GM19035 (cell line): ENCODE measurements at regions not wholly inside any gene's neighbourhood (a gene's known extent, or its start where the extent isn't known, plus 50 kb on each side); places are given as distances from the start of the nearest gene placed in this dataset.

ENCODE experiments used
- ATAC-seq: cut with Tn5 transposase; IDR thresholded peaks from one replicate; pipeline ENCODE4 v1.9.1; 2021; ENCODE audit not compliant: unreplicated experiment

DNA sequence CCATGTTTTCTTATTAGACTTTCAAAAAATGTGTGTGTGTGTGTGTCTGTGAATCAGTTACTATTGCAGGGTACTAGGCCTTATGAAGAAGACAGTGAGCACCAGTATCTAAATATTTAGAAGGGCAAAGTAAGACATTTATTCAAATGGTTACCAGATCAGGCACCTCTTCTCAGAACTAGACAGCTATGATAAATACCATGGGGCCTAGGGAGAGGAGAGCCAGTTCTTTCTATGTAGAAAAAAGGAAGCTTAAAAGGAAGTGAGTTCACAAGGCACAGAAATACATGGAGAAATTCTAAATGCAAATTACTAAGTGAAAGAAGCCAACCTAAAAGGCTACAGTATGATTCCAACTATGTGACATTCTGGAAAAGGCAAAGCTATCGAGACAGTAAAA, 261.3 kb downstream of the SOX11 start:
- ATAC-seq = no peak

DNA sequence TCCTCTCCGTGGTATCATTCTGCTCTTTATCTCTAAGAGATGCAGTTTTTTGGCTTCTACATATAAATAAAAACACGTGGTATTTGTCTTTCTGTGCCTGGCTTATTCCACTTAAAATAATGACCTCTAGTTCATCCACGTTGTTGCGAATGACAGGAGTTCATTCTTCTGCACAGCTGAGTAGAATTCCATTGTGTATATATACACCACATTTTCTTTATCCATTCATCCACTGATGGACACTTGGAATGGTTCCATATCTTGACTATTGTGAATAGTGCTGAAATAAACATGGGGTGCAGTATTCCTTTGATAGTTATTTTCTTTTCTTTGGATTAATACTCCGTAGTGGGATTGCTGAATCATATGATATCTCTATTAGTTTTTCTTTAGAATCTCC, 262.3 kb downstream of the SOX11 start:
- ATAC-seq = no peak

DNA sequence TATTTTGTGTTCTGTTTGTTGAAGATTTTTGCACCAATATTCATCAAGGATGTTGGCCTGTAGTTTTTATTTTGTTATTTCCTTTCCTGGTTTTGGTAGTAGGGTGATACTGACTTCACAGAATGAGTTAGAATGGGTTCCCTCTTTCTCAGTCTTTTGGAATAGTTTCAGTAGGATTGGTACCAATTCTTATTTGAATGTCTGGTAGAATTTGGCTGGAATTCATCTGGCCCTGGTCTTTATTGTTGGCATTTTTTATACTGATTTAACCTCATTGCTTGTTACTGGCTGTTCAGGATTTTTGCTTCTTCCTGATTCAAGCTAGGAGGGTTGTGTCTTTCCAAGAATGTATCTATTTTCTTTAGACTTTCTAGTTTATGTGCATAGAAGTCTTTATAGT, 263.7 kb downstream of the SOX11 start:
- no peak for ATAC-seq

DNA sequence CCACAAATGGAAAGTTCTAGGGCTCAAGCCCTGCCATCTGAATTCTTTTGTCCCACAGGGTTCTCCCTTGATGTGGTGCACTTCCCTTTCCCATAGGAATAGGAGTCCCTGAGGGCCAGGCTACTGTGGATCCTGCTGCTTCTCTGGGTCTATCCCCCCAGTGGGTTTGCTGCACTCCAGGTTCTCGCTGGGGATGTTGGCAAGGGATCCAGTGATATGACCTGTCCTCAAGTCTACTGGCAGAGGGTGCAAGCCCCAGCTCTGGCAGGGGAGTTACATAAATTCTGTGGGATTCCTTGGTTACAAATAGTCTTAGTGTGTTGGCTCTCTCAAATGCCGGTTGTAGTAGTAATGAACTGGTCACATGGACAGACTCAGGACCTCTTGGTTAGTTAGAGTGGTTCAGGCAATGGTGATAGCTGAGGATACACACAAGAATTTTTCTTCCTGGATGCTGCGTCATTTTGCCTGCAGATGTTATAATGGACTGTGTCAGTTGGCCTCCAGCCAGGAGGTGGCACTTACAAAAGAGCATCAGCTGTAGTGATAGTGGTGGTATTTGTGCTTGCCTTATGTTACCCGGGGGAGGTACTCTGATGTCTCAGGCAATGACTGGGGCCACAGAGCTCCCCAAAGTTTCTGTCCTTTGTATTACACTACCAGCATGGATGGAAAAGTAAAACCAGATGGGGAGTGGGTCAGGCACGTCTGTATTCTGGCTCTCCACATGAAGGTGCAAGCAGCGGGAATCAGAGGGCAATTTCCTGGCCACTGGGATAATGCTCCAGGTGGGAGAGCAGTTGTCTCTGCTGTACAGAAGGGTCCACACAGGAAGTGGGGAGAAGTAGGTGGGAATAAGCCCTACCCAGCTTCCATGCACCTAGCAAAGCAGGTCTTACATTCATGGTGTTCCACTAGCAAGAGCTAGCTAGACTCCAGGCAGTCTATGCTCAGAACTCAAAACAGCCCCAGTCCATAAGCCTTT, 267.9 kb downstream of the SOX11 start:
- no peak for ATAC-seq

DNA sequence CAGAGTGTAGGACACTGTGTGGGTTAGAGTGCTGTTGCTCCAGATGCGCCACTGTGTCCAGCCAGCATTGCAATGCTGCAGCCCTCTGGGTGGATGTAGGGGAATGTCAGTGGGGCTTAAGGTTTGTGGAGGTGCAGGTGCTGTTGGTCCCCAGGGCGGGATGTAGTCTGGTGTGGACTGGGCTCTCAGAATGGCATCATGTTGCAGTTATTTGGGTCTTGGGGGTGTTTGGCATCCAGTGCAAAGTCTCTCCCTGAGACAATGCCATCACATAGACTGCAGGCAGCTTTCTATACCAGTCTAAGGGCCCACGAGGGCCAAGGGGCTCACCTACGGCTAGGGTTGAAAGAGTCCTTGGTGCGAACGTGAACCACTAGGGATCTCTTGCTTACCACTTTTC, 275.3 kb downstream of the SOX11 start:
- no peak for ATAC-seq

DNA sequence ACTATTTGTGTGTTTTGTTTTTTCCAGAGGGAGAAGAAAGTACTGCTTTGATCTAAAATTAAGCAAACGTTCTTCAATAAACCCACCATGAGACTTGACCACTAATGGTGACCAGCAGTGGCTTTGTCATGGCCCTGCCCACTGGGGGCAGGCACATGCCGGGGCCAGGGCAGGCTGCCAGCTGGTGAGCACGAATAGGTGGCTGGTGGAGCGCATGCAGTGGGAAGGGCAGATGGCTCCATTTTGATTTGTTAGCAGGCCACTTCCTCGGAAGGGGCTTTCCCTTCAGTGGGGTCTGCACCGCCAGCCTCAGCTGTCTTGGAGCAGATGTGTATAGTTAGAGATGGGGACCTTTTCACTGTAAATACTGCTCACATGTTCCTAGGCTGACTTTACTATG, 277.1 kb downstream of the SOX11 start:
- ATAC-seq = no peak

DNA sequence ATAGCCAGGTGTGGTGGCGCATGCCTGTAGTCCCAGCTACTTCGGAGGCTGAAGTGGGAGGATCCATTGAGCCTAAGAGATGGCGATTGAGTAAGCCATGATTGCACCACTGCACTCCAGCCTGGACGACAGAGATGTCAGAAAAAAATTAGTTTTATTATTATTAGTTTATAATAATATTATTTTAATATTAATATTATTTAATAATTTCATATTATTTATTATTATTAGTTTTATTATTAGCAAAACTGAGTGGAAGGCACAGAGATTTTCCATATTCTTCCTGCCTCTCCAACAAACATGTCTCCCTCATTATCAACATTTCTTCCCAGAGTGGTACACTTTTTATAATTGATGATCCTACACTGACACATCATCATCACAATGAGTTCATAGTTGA, 278.2 kb downstream of the SOX11 start:
- no peak for ATAC-seq

DNA sequence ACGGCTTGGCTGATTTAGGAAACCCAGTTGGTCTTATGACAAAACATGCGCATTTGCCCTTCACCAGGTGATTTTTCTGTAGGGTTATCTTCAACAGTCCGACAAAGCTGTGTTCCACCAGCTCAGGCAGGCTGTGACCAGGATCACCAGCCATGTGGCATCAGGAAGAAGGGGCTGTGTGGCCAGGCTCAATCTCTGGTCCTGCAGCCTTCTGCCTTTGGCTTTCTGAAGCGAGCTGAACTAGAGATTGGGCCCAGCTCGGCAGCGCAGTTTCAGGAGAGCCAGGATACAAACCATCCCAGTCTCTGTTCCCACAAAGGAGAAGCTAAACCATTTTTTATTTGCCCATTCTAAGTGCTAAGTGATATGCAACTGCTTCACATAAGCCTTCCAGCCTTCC, 282.3 kb downstream of the SOX11 start:
- ATAC-seq = no peak

DNA sequence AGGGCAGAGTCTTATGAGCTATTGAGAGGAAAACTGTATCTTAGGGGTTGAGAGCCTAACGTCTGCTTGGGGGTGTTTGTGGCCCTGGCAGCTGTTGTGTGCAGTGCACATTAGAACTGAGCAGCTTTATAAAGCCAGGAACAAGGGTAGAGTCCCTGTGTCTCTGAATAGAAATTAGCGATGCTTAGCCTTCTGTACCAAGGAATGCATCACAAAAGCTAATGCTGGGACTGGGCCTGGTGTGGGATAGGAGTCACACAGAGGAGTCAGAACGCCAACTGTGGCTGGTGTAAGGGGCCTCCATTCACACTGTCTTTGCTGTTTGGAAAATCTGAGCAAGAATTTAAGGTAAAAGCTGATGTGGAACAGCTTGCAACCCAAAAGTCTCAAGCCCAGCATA, 283.2 kb downstream of the SOX11 start:
- ATAC-seq = no peak

DNA sequence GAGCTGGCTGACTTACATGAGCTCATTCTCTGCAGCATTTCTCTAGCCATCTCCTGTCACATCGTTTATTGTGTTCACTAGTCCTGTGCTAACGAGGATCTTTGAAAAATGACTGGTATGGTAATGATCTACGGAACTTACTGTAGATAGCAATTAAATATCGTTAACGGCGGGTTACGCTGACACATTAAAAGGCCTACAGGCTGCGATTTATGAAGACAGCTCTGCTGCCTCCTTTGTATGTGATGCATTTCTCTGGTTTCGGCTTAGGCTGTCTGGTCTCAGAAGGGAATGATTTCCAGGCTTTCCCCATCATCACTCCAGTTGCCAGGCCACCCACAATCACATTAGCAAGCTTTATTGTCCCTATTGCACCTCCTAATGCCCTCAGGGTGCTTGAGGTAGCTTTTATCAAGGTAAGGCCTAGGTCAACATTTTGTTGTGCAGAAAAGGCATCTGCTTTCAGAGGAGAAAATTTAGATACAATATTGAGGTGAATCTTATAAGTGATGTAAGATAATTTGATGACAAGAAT, 284.4 kb downstream of the SOX11 start:
- ATAC-seq = no peak

DNA sequence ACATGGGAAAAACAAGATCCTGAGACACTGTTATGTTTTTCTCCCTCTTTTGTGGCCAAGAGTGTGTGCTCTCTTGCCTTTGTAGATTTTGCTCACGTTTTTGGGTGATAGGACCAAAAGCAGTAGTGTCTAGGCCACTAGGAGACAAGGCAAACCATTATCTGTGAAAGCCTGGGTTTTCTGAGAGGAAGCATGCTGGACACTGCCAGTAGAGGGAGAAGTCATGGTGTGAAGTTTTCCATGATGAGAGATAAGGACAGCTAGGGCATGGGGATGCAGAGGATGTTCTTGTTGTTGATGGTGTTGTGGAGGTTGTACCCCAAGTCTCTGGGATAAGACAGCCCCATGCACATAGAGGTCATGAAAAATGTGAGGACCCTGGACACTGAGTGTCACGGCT, 285.3 kb downstream of the SOX11 start:
- ATAC-seq = no peak

DNA sequence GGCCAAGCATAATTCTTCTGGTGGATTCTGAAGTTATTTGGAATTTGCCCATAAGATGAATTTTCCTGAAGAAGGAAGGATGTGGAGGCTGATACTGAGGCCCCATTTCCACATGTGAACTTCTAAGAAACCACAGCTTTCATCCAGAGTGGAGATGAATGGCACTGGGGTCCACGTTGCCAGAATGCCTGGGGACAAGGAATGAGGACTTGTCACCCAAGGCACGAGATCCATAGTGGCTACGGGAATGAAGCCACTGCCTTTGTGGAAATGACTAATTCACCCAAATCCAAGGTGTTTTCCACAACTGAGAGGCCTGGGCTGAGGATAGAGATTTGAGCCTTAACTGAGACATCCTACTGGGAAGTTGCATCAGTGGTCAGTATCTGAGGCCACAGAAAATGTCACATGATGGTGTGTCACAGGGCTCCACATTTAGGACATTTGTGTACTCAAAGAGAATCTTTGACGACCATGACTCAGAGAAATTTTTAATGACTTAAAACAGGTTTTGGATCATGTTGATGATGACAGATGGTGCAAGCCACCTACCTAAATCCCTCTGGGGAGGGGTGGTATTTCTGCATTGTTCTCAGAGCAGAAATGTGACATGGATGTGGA, 286.1 kb downstream of the SOX11 start:
- no peak for ATAC-seq

DNA sequence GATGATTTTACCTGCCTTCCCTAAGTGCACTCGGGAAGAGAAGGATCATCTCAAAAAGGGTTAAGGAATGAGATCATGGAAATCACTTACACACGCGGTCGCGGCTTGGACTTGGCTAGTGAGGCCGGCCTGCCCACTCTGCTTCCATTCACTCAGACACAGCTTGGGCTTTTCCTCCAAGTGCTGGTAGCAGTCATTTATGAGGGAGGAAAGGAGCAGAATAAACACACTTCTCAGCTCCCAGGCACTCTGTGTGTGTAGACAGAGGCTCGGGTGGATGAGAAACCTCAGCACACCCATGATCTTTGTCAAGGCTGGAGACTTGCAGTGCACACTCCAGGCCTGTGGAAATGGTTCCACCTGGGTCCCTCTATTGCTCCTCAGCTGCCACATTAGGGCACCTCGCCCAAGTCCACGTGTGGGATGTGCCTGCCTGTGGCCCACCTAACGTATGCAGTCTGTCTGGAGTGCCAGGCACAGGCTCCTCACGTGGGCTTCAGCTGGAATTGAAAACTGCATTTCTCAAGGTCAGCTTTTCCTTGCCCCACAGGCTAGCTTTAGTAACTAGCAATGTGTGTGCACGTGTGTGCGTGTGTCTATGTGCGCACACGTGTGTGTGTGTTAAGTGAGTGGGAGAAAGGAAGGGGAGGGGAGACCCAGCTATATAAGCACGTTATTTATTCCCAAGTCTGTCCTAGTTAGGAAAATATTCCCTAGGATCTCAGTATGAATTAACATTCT, 288.4 kb downstream of the SOX11 start:
- ATAC-seq = no peak

DNA sequence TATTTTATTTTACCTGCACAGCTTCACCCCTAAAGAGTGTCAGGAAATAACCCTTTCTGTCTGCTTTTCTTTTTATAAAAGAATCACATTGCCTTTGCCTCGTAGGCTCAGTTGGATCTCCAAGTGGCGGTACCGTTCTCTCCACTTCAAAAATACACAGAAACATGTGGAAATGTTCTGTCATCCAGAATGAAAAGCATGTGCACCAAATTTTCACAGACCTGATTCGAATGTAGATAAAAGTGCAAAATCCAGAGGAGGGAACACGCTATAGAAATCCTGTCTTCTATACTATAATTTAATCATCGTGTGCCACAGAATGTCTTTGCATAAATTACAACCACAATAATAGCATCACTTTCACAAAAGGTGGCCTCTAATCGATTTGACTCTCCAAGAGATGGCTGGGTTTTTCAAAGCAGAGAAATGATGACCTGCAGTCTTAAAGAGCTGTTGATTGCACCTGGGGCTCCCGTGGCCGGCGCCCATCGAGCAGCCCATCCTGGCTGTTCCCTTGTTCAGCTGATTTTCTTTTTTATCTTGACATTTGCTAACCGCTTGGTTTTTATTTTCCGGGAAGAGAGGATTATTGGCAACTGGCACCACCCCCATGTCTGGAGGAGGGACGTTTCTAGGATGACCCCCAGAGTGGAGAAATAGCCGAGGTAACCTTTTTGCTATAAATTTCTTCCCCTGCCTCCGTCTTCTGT, 290.2 kb downstream of the SOX11 start:
- ATAC-seq = no peak

DNA sequence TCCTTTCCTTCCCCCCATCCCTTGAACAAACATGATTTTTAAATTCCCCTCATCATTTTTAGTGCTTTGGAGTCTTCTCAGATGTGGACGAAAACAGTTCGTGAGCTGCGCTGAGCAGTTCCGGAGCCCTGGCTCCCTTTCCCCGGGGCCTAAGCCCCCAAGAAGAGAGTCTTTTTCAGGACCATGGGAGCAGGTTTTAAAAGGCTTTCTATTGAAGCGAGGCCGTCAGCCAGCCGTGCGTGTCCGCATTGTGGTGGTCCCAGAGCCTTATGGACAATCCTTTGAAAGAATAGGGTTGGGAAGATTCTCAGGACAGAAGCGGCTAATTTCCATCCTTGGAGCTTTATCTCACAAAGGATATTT, 290.7 kb downstream of the SOX11 start:
- ATAC-seq = no peak

DNA sequence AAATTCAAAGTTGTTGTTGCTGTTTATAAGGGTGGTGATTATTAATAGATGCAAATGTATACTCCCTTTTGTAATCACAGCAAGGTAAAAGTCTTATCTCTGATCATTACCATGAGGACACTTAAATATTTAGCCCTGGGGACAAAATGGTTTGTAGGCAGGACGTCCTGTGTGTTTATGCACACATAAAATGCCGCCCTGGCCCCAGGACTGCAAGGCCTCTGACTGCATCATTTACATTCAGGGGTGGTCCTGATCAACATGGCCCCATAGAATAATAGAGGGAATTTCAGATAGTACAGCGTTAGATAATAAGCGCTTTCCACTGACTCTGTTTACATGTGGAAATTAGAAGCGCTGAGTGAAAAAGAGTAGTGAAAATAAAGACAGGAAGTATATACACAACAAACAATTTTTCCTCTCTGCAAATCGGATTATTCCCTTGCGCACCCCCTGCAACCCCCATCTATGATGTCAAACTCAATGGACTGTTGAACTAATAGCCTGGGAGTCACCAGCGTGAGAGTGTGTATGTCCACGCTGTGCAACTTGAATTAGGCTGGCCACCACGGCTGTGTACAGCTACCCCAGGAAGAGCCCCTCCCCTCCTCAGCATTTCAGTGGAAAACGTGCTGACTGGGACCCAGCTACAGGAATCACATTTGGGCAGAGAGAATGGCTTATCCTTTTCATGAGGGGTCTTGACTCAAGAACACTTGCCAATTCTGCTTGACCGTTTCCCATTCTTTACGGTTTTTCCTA, 291.5 kb downstream of the SOX11 start:
- ATAC-seq = no peak

DNA sequence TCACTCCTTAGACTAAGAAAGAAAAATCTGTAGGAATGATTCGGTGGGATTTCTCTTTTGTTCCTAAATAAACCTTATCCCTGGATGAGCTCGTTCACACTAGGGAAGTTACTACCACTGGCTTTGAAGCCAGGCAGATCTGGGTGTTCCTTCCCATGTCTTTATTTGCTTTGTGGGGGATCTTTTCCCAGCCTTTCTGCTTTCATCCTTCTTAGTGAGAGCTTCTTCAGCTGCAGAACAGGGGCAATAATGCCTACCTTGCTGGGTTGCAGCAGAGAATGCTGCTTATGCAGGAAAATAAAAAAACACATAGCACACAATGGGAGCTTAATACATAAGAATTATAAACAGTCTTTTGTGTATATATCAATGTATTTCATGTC, 292.1 kb downstream of the SOX11 start:
- ATAC-seq = no peak

DNA sequence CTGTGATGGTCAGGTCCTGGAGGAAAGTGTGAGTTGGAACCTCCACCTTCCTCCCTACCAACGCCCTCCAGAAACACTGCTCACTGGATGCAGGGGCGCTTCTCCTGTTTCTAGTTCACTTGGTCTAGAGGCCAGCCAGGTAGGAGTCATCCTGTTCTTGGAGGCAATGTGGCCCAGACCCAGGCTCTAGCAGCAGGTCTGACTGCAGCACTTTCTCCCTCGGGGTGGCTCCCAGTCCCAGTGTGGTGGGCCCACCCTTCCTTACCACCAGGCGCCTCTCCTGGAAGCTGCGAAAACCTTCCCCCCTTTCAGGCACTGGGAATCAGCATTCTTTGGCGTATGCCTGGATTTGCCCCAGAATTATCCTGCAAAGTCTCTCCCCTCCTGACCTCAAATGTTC, 292.8 kb downstream of the SOX11 start:
- no peak for ATAC-seq

DNA sequence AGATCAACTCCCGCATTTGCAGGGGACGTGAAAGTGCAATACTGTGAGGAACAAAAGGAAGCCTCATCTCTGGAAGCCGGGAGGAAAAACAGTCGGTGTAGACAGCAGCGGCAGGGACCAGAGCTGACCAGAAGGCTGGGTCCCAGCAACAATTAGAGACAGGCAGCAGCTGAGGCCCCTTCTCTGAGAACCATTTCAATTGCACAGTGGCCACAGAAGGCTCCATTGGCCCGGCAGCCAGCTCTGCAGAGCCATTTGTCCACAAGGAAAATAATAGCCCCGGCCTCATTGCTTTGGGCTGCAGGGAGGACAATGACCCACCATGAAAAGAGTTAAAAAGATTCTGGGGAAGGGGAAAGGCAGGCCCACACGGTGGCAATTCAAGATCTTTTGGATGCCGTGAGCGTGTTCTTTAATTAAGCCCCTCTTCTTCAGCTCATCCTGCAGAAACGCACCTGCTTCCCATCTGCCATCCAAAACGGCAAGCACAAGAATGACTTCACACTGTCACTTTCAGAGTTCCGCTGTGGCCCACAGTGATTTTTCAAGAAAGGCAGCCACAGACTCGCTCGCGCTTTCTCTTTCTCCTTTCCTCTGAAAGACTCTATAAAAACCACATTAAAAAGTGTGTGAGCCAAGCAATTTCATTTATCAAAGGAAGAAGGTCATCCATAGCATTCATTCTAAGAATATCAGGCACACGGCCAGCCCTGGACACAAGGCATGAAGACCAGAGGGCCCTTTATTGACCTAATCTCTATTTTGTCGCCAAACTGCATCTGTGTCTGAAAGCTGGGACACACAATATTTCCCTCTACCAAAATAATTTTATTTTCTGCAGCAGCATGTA, 293.6 kb downstream of the SOX11 start:
- ATAC-seq = no peak
